ENCODE measurements at regions not wholly inside any gene's neighbourhood (a gene's known extent, or its start where the extent isn't known, plus 50 kb on each side); places are given as distances from the start of the nearest gene placed in this dataset.
"Not testable (repeated sequence)": the region's sequence is repeated elsewhere in the genome, so short reads cannot be mapped to it uniquely, and the experiment has no call there.

DNA sequence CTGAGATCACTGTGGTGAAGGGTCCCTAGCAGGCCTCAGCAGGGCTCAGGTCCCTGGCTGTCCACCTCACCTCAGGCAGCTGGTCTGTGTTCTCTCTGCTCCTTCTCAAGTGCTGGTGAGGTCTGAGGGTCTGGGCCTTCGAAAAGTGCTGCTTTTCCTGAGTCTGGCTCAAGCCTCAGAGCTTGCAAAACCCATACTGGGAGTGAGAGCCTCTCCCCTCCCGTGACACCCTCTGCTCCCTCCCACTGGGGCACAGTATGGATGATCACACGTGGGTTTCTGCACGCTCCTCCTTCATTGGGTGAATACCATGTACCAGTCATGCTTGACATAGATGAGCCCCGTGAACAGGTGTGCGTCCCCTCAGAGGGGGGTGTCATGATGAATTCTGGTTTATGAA is 73.3 kb upstream of the WASF3 start:
- no peak for DNase-seq

DNA sequence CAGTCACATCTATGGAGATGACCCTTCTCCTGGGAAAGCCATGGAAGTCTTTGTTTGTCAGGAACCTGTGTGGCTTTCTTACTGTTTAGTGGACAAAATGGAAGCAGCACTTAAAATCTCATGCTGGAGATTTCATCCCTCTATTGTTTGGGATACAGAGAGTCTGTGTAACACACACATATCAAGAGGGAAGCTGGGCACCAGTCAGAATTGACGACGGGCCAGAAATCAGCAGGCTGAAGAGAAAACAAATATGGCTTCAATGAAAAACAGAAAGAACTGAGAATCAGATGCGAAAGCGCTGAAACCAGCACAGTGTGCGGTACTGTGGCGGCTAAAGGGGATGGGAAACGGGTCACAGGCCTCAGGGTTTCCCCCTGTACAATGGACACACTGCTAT is 72.2 kb upstream of the WASF3 start:
- no peak for DNase-seq

DNA sequence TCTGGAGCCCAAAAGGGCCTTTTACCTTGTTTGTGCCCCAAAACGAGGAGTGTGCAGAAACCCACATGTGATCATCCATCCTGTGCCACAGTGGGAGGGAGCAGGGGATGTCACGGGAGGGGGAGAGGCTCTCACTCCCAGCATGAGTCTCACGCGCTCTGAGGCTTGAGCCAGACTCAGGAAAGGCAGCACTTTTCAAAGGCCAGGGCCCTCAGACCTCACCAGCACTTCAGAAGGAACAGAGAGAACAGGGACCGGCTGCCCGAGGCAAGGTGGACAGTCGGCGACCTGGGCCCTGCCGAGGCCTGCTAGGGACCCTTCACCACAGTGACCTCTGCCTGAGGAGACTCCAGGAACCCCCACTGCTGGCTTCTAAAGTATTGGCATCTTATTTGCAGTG is 71.7 kb upstream of the WASF3 start:
- no peak for DNase-seq

DNA sequence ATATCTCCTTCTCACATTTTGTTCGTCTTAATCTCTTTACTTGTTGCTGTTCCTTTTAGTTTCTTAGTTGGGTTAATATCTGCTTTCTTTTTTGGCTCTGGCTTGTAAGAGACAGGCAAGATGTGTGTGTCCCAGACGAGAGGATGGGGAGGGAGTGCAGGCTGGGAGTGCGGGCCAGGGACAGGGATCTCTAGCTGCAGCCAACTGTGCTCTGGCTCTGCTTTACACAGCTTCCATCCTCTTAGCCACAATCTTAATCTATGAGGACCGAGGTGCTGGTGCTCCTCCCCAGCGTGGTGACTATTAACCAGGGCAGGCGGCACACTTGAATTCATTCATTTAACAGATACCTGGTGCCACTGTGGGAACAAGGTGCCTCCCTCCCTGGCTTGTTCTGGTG is 70.9 kb upstream of the WASF3 start:
- no peak for DNase-seq

DNA sequence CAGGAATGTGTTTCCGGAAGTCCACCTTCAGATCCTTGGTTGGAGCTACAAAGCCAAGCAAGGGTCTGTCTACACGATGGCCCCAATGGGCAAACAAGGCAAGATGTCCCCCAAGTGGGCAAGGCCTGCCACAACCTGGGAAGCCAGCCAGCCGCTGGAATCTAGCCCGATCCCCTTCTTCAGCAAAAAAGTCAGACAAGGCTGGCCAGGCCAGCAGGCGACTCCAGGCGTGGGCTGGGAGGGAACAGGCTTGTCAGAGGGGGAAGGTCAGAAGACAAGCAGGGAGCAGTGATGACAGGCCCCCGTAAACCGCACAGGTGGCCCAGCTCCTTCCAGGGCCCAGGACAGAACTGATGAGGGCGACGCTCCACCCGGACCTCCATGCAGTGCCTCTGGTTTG is 69.7 kb upstream of the WASF3 start:
- DNase-seq, result no peak

DNA sequence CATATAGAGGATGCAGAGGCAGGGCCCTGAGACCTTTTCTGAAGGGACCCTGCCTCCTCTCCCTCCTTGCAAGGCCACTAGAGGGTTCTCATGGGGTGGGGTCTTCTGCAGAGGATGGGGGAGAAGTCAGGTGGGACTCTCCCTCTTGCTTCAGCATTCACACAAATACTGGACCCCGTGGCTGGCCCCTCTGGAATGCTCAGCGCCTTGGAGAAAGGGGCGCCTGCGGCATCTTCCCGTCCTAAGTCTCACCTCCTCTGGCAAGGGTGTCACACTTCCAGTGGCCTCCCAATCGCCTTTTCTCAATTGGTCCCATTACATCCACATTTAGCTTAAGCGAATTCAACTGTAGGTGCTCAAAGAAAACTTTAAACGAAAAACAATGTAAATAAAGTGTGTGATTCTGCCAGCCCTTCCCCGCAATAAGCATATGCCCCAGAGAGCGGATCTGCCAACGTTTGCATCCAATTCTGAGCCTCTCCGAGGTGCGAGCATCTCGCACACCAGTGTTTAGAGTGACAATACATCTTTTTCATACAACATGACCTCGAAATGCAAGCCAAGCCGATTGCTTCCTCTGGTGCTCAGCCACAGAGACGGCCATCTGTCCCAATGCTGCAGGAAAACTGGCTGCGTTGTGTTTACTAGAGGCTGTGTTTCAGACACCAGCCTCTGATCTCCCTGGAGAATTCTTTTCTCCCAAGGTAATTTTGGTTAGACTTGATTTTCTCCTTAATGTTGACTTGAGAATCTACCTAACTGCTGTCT is 69.1 kb upstream of the WASF3 start:
- DNase-seq, result no peak

DNA sequence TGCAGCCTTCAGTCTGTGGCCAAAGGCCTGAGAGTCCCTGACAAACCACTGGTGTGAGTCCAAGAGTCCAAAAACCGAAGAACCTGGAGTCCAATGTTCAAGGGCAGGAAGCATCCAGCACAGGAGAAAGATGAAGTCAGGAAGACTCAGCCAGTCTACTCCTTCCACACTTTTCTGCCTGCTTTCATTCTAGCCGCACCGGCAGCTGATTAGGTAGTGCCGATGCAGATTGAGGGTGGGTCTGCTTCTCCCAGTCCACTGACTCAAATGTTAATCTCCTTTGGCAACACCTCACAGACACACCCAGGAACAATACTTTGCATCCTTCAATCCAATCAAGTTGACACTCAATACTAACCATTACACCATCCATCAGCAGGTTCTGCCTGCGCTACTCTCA is 65.2 kb upstream of the WASF3 start:
- DNase-seq, result not testable (repeated sequence)

DNA sequence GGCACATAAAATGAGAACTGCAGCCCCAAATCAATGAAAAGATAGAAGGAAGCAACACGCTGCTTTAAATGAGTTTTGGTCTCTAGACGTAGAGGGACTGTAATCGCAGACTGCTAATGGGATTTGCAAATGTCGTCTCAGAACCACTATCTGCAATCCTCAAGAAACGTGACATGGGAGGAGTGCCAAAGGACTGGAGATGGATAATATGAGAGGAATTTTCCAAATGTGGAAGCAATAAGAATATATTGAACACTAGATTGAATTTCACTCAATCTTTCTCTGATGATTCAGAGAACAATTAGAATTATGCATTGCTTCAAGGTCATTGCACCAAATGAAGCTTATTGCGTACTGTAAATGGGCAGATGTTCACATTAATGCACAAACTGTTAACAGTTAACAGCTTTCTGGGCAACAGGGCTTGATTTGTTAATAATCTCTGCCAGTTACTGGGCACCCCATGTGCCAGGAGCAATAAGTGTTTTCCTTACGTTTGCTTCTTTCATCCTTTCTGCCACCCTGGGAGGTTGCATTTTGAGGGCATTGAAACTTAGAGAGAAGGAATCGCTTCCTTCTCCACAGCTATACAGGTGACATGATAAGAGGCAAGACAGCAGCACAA is 62.8 kb upstream of the WASF3 start:
- no peak for DNase-seq

DNA sequence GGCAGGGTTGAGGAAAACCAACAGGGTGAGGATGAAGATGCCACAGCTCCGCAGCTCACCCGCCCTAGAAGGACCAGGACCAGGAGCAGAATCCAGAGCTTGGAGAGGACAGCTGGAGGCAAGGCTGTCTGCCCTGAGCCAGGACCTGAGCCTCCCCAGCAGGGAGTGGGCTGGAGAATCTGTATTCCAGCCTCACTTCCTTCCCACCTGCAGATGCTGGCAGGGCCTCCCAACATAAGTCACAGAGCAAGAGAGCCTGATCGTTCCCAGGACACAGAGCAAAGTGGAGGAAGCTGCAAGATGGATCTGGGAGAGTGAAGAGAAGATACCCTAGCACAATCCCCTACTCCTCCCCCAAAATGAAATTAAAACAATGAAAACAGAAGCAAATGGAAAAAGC is 61.7 kb upstream of the WASF3 start:
- no peak for DNase-seq

DNA sequence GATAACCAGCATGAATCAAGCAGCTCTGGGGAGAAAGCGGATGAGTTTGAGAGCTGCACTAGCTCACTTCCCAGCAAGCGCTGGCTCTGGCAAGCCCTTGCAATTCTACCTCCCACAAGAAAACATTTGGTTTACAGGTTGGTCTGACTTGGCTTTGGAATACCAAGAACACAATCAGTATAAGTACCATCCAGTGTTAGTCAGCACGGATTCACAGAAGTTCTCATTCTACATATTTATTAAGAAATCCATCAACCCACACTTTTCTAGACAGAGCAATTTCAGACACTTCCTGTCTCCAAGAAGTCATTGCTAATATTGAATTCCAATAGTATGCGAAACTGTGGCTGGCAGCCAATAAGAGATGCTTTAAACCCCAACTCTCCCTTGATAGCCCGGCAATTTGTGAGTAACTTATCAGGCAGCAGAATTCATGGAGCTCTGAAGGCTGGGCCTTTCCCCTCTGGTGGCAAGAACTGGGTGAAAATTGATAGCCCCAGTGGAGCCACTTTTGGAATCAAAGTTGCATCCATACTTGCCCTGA is 59.4 kb upstream of the WASF3 start:
- no peak for DNase-seq

DNA sequence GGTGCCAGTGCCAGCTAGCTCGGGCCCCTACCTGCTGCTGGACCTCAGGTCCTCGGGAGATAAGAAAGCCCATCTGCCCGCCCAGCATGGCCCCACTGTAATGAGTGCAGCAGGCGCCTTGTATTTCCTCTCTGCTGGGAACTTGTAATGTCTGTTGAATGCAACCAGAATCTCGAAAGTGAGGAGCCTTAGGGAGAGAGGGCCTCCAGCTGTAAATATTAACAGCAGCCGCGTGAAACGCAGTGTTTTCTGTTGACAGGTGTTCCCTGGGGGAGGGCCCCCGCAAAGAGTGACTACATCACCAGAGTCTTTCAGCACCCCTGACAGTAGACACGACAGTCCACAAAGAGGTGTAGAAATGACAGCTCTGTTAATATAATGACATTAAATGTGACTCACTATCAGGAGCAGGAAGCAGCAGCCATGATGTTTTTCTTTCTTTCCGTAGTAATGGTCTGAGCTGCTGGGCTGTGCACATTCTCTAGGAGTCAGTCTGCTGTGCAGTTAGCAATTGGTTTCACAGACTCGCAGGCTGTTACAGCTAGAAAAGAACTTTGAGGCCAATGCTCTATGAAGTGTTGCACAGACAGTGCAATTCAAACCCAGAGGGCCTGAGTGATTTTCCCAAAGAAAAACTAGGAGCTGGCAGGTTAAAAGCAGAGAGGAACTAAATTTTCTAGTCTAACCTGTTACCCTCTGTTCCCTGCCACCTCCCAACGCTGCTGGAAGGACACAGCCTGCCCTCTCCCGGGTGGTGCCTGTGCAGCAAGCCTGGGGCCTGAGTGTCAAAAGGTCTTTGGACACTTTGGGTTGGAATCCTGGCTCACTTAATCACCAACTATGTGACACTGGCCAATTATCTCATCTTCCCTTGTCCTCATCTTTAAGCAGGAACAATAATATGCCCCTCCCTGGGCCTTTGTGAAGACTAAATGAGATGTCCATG is 58.6 kb upstream of the WASF3 start:
- DNase-seq, result no peak

DNA sequence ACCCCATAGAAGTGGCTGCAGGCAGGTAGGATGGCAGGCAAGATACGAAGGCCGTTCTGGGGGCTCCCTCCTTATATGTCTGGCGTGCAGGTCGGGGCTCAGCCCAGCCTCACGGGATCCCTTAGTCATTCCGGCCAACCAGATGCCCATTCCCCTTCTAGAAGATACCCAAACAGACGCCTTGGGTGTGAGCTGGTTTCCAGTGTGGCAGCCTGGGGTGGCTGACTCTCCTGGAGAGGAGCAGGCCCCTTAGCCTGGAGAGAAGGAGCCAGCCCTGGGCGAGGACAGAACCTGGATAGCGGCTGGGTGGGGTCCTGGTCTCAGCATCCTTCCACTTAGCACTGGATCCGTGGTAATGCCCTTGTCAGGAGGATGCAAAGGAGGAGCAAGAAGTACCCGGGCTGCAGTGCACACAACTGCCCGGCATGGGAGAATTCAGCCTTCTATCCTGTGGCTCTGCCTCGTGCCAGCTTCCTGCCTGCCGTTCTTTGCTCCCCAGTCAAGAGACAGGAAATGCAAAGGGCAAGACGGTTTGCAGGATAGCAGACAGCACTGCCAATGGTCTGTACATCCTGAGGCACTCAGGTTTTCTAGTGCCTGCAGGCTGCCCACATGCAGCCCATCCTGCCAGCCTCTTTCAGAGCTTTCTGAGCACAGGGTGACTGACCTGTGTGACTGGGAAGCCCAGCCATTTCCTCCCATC is 56.7 kb upstream of the WASF3 start:
- no peak for DNase-seq

DNA sequence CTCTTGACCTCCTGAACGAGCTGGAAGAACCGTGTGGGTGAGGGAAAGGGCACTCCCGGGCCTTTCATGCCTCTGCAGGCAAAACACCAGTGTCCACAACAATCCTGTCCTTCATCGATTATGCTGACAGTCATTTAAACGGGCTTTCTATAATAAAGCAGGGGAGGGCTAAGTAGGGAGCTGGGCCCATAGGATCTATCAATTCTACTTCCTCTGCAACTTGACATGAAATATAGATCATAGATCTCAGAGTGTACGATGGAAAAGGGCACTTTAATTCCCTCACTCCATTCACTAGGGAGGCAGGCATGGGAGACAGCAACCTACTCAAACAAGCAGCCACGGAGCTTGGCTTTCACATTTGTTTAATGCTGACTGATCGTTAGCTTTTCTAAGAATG is 55.8 kb upstream of the WASF3 start:
- no peak for DNase-seq

DNA sequence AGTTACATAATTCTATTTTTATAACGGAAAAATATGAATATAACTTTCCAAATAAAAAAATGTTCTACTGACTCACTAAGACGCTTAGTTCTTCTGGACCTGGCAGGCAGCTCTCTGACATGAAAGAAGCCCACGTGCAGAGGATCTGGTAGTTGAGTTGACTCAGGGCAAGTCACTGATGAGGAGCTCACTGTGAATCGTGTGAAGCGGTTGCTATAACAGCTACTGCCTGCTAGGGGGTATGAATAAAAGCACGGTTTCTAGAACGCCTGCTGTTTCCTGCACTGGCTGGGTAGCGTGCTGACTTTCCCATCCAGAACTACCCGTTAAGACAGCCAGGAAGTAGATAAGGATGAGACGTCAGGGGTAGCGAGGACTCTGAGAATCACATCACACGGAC is 54.7 kb upstream of the WASF3 start:
- DNase-seq, result peak; percentile 51

DNA sequence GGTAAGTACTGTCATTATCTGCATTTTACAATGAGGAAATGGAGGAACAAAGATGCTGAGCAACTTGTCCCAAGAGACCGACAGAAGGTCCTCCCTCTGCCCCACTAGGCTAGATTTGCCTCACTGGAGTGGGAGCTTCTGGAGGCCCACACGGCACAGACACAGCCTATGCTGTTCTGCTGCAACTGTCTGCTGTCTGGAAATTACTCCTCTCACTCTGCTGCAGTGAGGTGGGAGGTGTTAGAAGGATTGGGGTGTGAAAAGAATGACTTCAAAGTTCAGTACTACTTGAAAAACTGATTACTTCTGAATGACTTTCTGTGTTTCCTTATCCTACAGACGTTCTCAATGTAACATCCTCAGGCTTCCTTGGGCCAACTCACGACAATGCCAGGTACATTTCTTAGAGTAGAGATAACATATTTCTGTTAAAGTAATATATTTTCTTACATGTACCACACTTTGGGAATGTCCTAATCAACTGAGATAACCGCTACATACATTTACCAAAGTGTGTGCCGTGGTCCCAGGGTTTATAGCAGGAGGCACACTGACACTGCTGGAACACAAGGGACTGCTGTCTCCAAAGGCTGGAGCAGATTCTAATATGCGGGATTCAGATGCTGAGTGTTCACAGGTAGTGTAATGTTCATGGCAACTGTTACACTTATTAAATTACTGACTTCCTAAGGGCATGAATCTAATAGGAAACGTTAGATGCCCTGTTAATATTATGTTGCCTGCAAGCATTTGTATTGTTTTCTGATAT is 53.5 kb upstream of the WASF3 start:
- DNase-seq, result no peak
